ENCODE measurements at regions not wholly inside any gene's neighbourhood (a gene's known extent, or its start where the extent isn't known, plus 50 kb on each side); places are given as distances from the start of the nearest gene placed in this dataset.

- Histone ChIP-seq H3K23me2 (ENCODE audit: insufficient read length, low read depth, low read length, poor library complexity, severe bottlenecking) (no peaks in the 10 kb centered on the region), H2BK5ac (ENCODE audit: insufficient read length, low read length) (no peak overlapping the region), H2BK120ac (ENCODE audit: low read depth, low read length, poor library complexity, severe bottlenecking) (no peak overlapping the region), H3K4ac (ENCODE audit: low read depth, low read length) (no peak overlapping the region), H3K27ac (ENCODE audit: insufficient read length, low read depth, low read length) (no peak overlapping the region), H3K9me3 (ENCODE audit: control insufficient read depth, low read depth, low read length) (no peaks in the 10 kb centered on the region), H3K79me1 (ENCODE audit: insufficient read depth, low read depth, low read length, poor library complexity, severe bottlenecking) (no peaks in the 10 kb centered on the region), H2AK5ac (ENCODE audit: insufficient read length, low read length) (no peak overlapping the region), H2BK15ac (ENCODE audit: low read depth, low read length) (no peak overlapping the region), H3K4me1 (ENCODE audit: insufficient read depth, low read length) (no peaks in the 10 kb centered on the region), H3K23ac (ENCODE audit: insufficient read length, low read depth, low read length) (no peak overlapping the region), H2BK12ac (ENCODE audit: insufficient read length, low read depth, low read length) (no peak overlapping the region), H3T11ph (ENCODE audit: low read length) (no peak overlapping the region), H3K4me2 (ENCODE audit: insufficient read depth, insufficient read length, low read length) (no peak overlapping the region), H3K56ac (ENCODE audit: insufficient read length, low read depth, low read length) (no peak overlapping the region), H4K20me1 (ENCODE audit: control insufficient read depth, insufficient read depth, insufficient read length) (no peaks in the 10 kb centered on the region), H4K8ac (replicated peaks; ENCODE audit: insufficient read length, low read depth, low read length) (no peak overlapping the region), H3K18ac (ENCODE audit: insufficient read length, low read depth, low read length) (no peak overlapping the region), H4K91ac (ENCODE audit: insufficient read length, low read depth, low read length) (no peak overlapping the region), H4K5ac (ENCODE audit: insufficient read length, low read depth, low read length) (no peak overlapping the region), H3K14ac (ENCODE audit: insufficient read depth, low read length) (no peak overlapping the region), H3K79me2 (ENCODE audit: insufficient read depth, low read length) (no peaks in the 10 kb centered on the region), H2BK20ac (ENCODE audit: low read depth, low read length, poor library complexity, severe bottlenecking) (no peak overlapping the region), H2AFZ (ENCODE audit: low read length) (no peak overlapping the region), H3K27me3 (ENCODE audit: insufficient read depth, low read length) (no peaks in the 10 kb centered on the region), H3K9ac (ENCODE audit: extremely low read depth, insufficient read length, low read length) (no peak overlapping the region)
- Mint-ChIP-seq H3K27me3 (ENCODE audit: low read depth) (no peaks in the 10 kb centered on the region), H3K27ac (no peak overlapping the region), H3K9me3 (0 out of 5 replicates have a peak, but pooled peaks cover 0 to 3% of the 10 kb centered on the region in 2 experiments), H3K36me3 (ENCODE audit: insufficient read depth in 1 of 3, low read depth in 3 of 3) (no peaks in the 10 kb centered on the region), H3K4me1 (no peaks in the 10 kb centered on the region), H3K4me3 (no peak overlapping the region)
- no peak for DNase-seq
- WGBS (ENCODE audit: extremely low coverage, insufficient read length, low lambda C conversion rate), result no CpG with 5 or more reads among the region's 1 CpG
- TF ChIP-seq CTCF (conservative IDR thresholded peaks at IDR 0.05), result no peak
Observed at GRCh38 chr2:149931486-149931885, 343.9 kb upstream of the MMADHC start.
